NCI-H1105 (cell line): ENCODE measurements at regions not wholly inside any gene's neighbourhood (a gene's known extent, or its start where the extent isn't known, plus 50 kb on each side); places are given as distances from the start of the nearest gene placed in this dataset.
A peak's percentile ranks its signal among the peaks of the same experiment; 100 is the strongest.
"Not testable (repeated sequence)": the region's sequence is repeated elsewhere in the genome, so short reads cannot be mapped to it uniquely, and the experiment has no call there.

ENCODE experiments used
- DNase-seq: peaks from one replicate; lab custom pipeline; 2025; lab: John Stamatoyannopoulos, UW

- no peak for DNase-seq
Observed at GRCh38 chr6:86256615-86257187, 614.0 kb upstream of the SYNCRIP start.

GRCh38 chr6:86255973-86256372, 613.3 kb upstream of the SYNCRIP start:
- DNase-seq, result no peak

- DNase-seq, result no peak
Observed at GRCh38 chr6:86251106-86251505, 608.4 kb upstream of the SYNCRIP start.

GRCh38 chr6:86217906-86218305, 575.2 kb upstream of the SYNCRIP start:
- no peak for DNase-seq

GRCh38 chr6:86215323-86215722, 572.6 kb upstream of the SYNCRIP start:
- DNase-seq, result no peak

GRCh38 chr6:86205980-86206379, 563.3 kb upstream of the SYNCRIP start:
- DNase-seq, result no peak

GRCh38 chr6:86203044-86203443, 560.4 kb upstream of the SYNCRIP start:
- DNase-seq, result no peak

- peak; percentile 32 for DNase-seq
Observed at GRCh38 chr6:86193821-86194220, 551.1 kb upstream of the SYNCRIP start.

GRCh38 chr6:86192123-86192522, 549.4 kb upstream of the SYNCRIP start:
- DNase-seq, result no peak

- peak; percentile 4 for DNase-seq
Observed at GRCh38 chr6:86175149-86175548, 532.5 kb upstream of the SYNCRIP start.

GRCh38 chr6:86154852-86155251, 512.2 kb upstream of the SYNCRIP start:
- DNase-seq, result no peak

GRCh38 chr6:86153521-86153920, 510.8 kb upstream of the SYNCRIP start:
- DNase-seq, result no peak

- no peak for DNase-seq
Observed at GRCh38 chr6:86152546-86152945, 509.9 kb upstream of the SYNCRIP start.

- no peak for DNase-seq
Observed at GRCh38 chr6:86148586-86148985, 505.9 kb upstream of the SYNCRIP start.

- DNase-seq, result no peak
Observed at GRCh38 chr6:86147859-86148258, 505.2 kb upstream of the SYNCRIP start.

- no peak for DNase-seq
Observed at GRCh38 chr6:86147311-86147710, 504.6 kb upstream of the SYNCRIP start.

- DNase-seq, result not testable (repeated sequence)
Observed at GRCh38 chr6:86146751-86147150, 504.1 kb upstream of the SYNCRIP start.

GRCh38 chr6:86142326-86142725, 499.6 kb upstream of the SYNCRIP start:
- no peak for DNase-seq

- DNase-seq, result no peak
Observed at GRCh38 chr6:86128130-86128814, 485.6 kb upstream of the SYNCRIP start.

GRCh38 chr6:86122086-86122485, 479.4 kb upstream of the SYNCRIP start:
- no peak for DNase-seq

GRCh38 chr6:86118271-86118670, 475.6 kb upstream of the SYNCRIP start:
- DNase-seq, result no peak

- no peak for DNase-seq
Observed at GRCh38 chr6:86107985-86108384, 465.3 kb upstream of the SYNCRIP start.

GRCh38 chr6:86087954-86088353, 445.3 kb upstream of the SYNCRIP start:
- no peak for DNase-seq

- no peak for DNase-seq
Observed at GRCh38 chr6:86079938-86080337, 437.3 kb upstream of the SYNCRIP start.
